Memory B cell (primary cell): ENCODE measurements at regions not wholly inside any gene's neighbourhood (a gene's known extent, or its start where the extent isn't known, plus 50 kb on each side); places are given as distances from the start of the nearest gene placed in this dataset.

Experiments
- ATAC-seq: fragments of 150-1000 bp; cut with Tn5 transposase; 2 replicates; pipeline ENCODE4 v1.10.0; 2021; ENCODE audit warnings: low read depth, mild to moderate bottlenecking, moderate library complexity
- DNase-seq, 2 donors: peaks; one replicate each; pipeline ENCODE4 v3.0.0; 2022; ENCODE audit warnings: low spot score in 2 of 2
- H3K27ac Mint-ChIP-seq: one replicate; pipeline ENCODE4 v1.8.0; 2022; ENCODE audit warnings: mild to moderate bottlenecking, moderate library complexity, mixed read lengths
- H3K27me3 Mint-ChIP-seq: one replicate; pipeline ENCODE4 v1.8.0; 2022; ENCODE audit warnings: mixed read lengths
- H3K36me3 Mint-ChIP-seq: one replicate; pipeline ENCODE4 v1.8.0; 2022; ENCODE audit warnings: mild to moderate bottlenecking, mixed read lengths
- H3K4me1 Mint-ChIP-seq: one replicate; pipeline ENCODE4 v1.8.0; 2022; ENCODE audit warnings: mixed read lengths
- H3K4me3 Mint-ChIP-seq: one replicate; pipeline ENCODE4 v1.8.0; 2022; ENCODE audit warnings: mild to moderate bottlenecking, moderate library complexity, mixed read lengths
- H3K9me3 Mint-ChIP-seq: one replicate; pipeline ENCODE4 v1.8.0; 2022; ENCODE audit warnings: mixed read lengths

DNA sequence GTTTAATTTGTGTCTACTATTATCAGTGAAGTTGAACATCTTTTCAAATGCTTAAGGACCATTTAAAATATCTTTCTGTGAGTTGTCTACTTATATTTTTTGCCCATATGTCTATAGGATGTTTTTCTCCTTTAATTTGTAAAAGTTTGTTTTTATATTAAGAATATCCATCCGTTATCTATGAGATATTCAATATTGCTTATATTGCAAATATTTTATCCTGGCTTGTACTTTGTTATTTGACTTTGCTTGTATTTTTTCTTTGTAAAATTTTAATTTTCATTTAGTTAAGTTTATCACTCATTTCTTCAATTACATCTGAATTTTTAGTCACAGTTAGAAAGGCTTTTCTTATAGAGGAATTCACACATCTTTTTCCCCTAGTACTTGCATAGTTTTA is 117.0 kb upstream of the MLIP start:
- no peak overlapping the region for H3K27ac Mint-ChIP-seq
- H3K36me3 Mint-ChIP-seq: no peaks in the 10 kb centered on the region
- H3K27me3 Mint-ChIP-seq: peaks cover 10% of the 10 kb centered on the region
- DNase-seq: no peak
- no peak for ATAC-seq
- H3K9me3 Mint-ChIP-seq: peaks cover 6% of the 10 kb centered on the region
- no peak overlapping the region for H3K4me3 Mint-ChIP-seq
- peaks cover 3% of the 10 kb centered on the region for H3K4me1 Mint-ChIP-seq

DNA sequence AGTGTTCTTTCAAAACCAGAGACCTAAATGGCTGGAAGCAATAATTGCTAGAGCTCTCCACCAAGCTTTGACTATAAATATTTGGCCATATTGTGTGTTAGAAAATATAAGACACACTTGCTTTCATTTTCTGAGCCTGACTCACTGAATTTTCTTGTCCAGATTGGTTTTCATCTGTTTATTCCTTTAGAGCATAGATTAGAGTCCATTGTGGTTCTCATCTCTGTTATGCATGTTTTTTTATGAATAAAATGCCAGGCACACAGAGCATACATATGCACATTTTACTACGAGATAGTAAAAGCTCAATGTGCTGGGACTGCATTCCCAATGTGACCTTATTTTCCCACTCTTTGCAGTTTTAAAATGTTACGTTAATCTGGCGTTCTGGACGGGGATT is 115.3 kb upstream of the MLIP start:
- Mint-ChIP-seq H3K9me3 (peaks cover 6% of the 10 kb centered on the region), H3K27ac (no peak overlapping the region), H3K36me3 (no peaks in the 10 kb centered on the region), H3K4me1 (peaks cover 3% of the 10 kb centered on the region), H3K4me3 (no peak overlapping the region), H3K27me3 (peaks cover 9% of the 10 kb centered on the region)
- DNase-seq (no peak), ATAC-seq (no peak)

DNA sequence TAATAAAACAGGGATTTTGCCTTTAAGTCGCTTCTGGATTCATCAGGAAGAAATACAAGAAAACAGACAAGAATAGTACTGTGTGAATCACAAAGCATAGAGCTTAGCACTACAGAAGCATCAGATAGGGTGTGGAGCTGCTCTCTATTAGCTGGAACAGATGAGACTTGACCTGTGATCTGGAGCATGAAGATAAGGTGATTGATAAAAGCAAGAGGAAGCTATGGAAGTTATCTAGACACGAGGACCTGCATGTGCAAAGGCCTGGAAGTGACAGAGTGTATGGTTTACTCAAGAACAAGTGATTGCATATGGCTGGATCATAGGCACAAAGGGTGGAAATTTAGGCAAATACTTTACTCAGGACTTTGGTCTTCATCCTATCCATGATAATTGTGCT is 112.9 kb upstream of the MLIP start:
- no peak for DNase-seq
- H3K36me3 Mint-ChIP-seq: no peaks in the 10 kb centered on the region
- no peaks in the 10 kb centered on the region for H3K9me3 Mint-ChIP-seq
- peaks cover 8% of the 10 kb centered on the region for H3K27me3 Mint-ChIP-seq
- H3K4me1 Mint-ChIP-seq: peaks cover 3% of the 10 kb centered on the region
- H3K4me3 Mint-ChIP-seq: no peak overlapping the region
- no peak overlapping the region for H3K27ac Mint-ChIP-seq
- ATAC-seq: no peak

DNA sequence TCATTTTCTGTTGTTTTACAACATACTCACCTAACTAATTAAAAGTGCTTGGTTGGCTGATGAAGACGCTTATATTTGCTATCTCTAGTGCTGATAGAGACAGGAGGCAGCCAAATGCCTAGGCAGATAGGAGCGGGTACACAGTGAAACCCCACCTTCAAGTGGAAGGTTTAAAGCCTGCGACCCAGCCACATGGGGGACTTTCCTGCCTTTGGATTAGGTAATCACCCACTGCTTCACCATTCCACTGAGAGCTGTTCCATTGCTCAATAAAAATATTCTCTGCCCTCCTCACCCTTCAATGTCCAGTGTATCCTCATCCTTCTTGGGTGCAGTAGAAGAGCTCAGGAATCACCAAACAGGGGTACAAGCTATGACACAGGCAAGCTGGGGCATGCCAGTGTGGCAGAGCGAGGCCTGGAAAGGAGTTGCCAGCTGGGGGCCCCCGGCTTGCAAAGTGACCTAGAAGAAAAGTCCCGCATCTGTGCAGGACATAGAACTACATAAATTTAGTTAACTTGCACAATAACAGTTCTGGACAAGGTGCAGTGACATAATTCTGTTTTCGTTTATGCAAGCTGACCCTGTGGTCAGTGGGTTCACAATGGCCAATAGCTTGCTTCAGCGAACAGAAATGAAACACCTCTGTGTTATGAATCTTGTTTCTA is 112.0 kb upstream of the MLIP start:
- H3K27ac Mint-ChIP-seq: no peak overlapping the region
- H3K27me3 Mint-ChIP-seq: peaks cover 6% of the 10 kb centered on the region

GRCh38 chr6:54002116-54002515 is 109.1 kb upstream of the MLIP start:
- Mint-ChIP-seq H3K4me1 (peaks cover 3% of the 10 kb centered on the region), H3K27me3 (peaks cover 6% of the 10 kb centered on the region), H3K4me3 (no peak overlapping the region), H3K9me3 (no peaks in the 10 kb centered on the region), H3K27ac (no peak overlapping the region), H3K36me3 (no peaks in the 10 kb centered on the region)
- ATAC-seq: no peak
- DNase-seq: no peak

More for the DNA sequence above, 112.0 kb upstream of the MLIP start:
- Mint-ChIP-seq H3K36me3 (no peaks in the 10 kb centered on the region), H3K4me3 (no peak overlapping the region), H3K9me3 (no peaks in the 10 kb centered on the region), H3K4me1 (peaks cover 3% of the 10 kb centered on the region)
- ATAC-seq (no peak), DNase-seq (no peak)

GRCh38 chr6:54003316-54003715 is 107.9 kb upstream of the MLIP start:
- Mint-ChIP-seq H3K36me3 (no peaks in the 10 kb centered on the region), H3K27ac (no peak overlapping the region), H3K4me3 (no peak overlapping the region), H3K9me3 (no peaks in the 10 kb centered on the region), H3K4me1 (peaks cover 1% of the 10 kb centered on the region), H3K27me3 (peaks cover 4% of the 10 kb centered on the region)
- ATAC-seq (no peak), DNase-seq (no peak)

- no peak for ATAC-seq
Measured at GRCh38 chr6:54008589-54008988, 102.7 kb upstream of the MLIP start.

GRCh38 chr6:54009052-54009654 is 102.1 kb upstream of the MLIP start:
- H3K27me3 Mint-ChIP-seq: peaks cover 3% of the 10 kb centered on the region

More at GRCh38 chr6:54008589-54008988, 102.7 kb upstream of the MLIP start:
- no peak for DNase-seq
- Mint-ChIP-seq H3K4me3 (no peak overlapping the region), H3K27me3 (peaks cover 3% of the 10 kb centered on the region), H3K27ac (no peak overlapping the region), H3K9me3 (no peaks in the 10 kb centered on the region), H3K36me3 (no peaks in the 10 kb centered on the region), H3K4me1 (no peaks in the 10 kb centered on the region)

DNA sequence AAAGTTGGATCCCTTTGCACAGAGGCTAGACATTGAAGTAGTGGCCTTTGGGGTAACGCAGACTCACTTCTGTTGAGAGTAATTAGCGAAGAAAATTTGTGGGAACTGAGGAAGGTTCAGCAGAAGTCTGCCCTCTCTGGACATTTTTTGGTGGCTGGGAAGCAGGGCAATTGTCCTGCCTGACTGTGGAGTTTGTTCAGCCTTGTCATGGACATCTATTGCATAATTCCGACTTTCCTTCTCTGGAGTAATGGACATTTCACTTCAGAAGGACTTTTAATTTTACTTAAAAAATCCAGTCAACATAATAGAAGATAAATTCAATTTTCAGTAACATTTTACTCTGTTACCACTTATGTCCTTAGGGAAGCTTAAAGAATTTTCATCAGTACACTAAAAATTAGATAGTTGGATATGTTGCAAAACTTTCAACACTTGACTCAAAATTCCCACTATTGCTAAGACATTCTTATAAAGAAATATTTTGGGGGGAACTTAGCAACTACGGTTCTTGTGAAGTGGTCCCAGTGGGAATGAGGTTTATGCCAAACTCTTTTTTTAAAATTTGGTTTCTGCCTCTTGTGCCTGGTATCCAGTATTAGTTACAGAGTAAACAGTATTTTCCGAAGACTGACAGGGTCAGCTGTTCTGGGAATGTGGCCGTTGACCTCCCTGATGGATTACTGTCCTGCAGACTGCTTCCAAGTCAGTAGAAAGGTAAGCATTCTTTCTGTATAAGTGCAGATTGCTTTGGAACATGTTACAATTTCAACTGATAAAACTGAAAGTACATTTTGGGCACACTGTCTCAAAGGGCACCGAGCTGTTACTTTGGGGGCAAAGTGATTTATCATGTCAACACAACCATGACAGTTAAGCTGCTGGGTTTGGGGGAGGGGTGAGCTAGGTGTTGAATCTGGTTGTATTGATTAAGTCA is 100.6 kb upstream of the MLIP start:
- ATAC-seq (no peak), DNase-seq (no peak)
- Mint-ChIP-seq H3K27me3 (peaks cover 3% of the 10 kb centered on the region), H3K4me3 (no peak overlapping the region), H3K4me1 (no peaks in the 10 kb centered on the region), H3K36me3 (no peaks in the 10 kb centered on the region), H3K27ac (no peak overlapping the region), H3K9me3 (no peaks in the 10 kb centered on the region)

More at GRCh38 chr6:54009052-54009654, 102.1 kb upstream of the MLIP start:
- ATAC-seq (no peak), DNase-seq (no peak)
- Mint-ChIP-seq H3K36me3 (no peaks in the 10 kb centered on the region), H3K4me1 (no peaks in the 10 kb centered on the region), H3K27ac (no peak overlapping the region), H3K4me3 (no peak overlapping the region), H3K9me3 (no peaks in the 10 kb centered on the region)

GRCh38 chr6:54011277-54011648 is 100.0 kb upstream of the MLIP start:
- no peak for DNase-seq
- no peaks in the 10 kb centered on the region for H3K4me1 Mint-ChIP-seq
- H3K27me3 Mint-ChIP-seq: peaks cover 3% of the 10 kb centered on the region
- no peaks in the 10 kb centered on the region for H3K9me3 Mint-ChIP-seq
- no peaks in the 10 kb centered on the region for H3K36me3 Mint-ChIP-seq
- H3K4me3 Mint-ChIP-seq: no peak overlapping the region
- ATAC-seq: no peak
- no peak overlapping the region for H3K27ac Mint-ChIP-seq

- DNase-seq (no peak), ATAC-seq (no peak)
- H3K4me3 Mint-ChIP-seq: no peak overlapping the region
- no peaks in the 10 kb centered on the region for H3K36me3 Mint-ChIP-seq
- H3K4me1 Mint-ChIP-seq: no peaks in the 10 kb centered on the region
- no peaks in the 10 kb centered on the region for H3K9me3 Mint-ChIP-seq
- H3K27ac Mint-ChIP-seq: no peak overlapping the region
- H3K27me3 Mint-ChIP-seq: peaks cover 1% of the 10 kb centered on the region
Measured at GRCh38 chr6:54013966-54014365, 97.3 kb upstream of the MLIP start.

GRCh38 chr6:54014440-54014839 is 96.8 kb upstream of the MLIP start:
- Mint-ChIP-seq H3K27ac (no peak overlapping the region), H3K4me1 (no peaks in the 10 kb centered on the region), H3K9me3 (no peaks in the 10 kb centered on the region), H3K36me3 (no peaks in the 10 kb centered on the region), H3K4me3 (no peak overlapping the region), H3K27me3 (peaks cover 1% of the 10 kb centered on the region)
- ATAC-seq (no peak), DNase-seq (no peak)

- H3K27ac Mint-ChIP-seq: no peak overlapping the region
- H3K36me3 Mint-ChIP-seq: no peaks in the 10 kb centered on the region
- H3K4me3 Mint-ChIP-seq: no peak overlapping the region
- no peak for ATAC-seq
- no peaks in the 10 kb centered on the region for H3K27me3 Mint-ChIP-seq
- H3K4me1 Mint-ChIP-seq: no peaks in the 10 kb centered on the region
- DNase-seq: no peak
- H3K9me3 Mint-ChIP-seq: no peaks in the 10 kb centered on the region
Measured at GRCh38 chr6:54017877-54018276, 93.4 kb upstream of the MLIP start.

DNA sequence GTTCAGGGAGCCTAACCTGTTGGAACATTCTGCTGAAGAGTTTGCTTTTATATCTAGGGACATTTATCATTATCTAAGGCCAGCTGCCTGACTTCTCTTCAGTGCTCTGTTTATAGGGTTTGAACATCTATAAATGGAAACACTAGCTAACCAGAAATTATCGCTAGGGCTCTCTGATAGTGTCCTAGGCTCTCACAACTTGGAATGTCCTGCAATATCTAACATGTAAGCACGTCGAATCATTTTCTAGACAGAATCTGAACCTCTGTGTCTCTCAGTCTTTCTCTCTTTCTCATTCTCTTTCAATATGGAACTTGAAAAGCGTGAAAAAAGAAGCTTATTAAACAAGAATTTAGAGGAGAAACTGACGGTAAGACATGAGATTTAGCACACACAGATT is 92.5 kb upstream of the MLIP start:
- Mint-ChIP-seq H3K36me3 (no peaks in the 10 kb centered on the region), H3K27me3 (no peaks in the 10 kb centered on the region), H3K9me3 (no peaks in the 10 kb centered on the region), H3K27ac (no peak overlapping the region), H3K4me3 (no peak overlapping the region), H3K4me1 (no peaks in the 10 kb centered on the region)
- no peak for DNase-seq
- no peak for ATAC-seq
